Mucosa of rectum (tissue), 2 donors: ENCODE measurements at regions not wholly inside any gene's neighbourhood (a gene's known extent, or its start where the extent isn't known, plus 50 kb on each side); places are given as distances from the start of the nearest gene placed in this dataset.

Source experiments
- H3K27ac ChIP-seq, 2 donors: one replicate each; pipeline ENCODE4 v1.7.0; 2013; ENCODE audit warnings: inconsistent platforms in 2 of 2, low read depth in 2 of 2, low read length in 2 of 2
- H3K27me3 ChIP-seq, 2 donors: one replicate each; pipeline ENCODE4 v1.7.0; 2013; ENCODE audit warnings: low read length in 2 of 2; ENCODE audit not compliant: control insufficient read depth in 2 of 2, insufficient read depth in 2 of 2
- H3K36me3 ChIP-seq, 2 donors: one replicate each; pipeline ENCODE4 v1.7.0; 2013; ENCODE audit warnings: low read length in 2 of 2; ENCODE audit not compliant: control insufficient read depth in 2 of 2, insufficient read depth in 2 of 2
- H3K4me1 ChIP-seq, 2 donors: one replicate each; pipeline ENCODE4 v1.7.0; 2013; ENCODE audit warnings: low read length in 2 of 2, mild to moderate bottlenecking in 1 of 2; ENCODE audit not compliant: control insufficient read depth in 2 of 2, insufficient read depth in 2 of 2
- H3K4me3 ChIP-seq, 2 donors: one replicate each; pipeline ENCODE4 v1.7.0; 2013; ENCODE audit warnings: low read length in 2 of 2
- H3K9ac ChIP-seq, 2 donors: one replicate each; pipeline ENCODE4 v1.7.0; 2013; ENCODE audit warnings: low read length in 2 of 2, low read depth in 1 of 2, mild to moderate bottlenecking in 1 of 2
- H3K9me3 ChIP-seq, 2 donors: one replicate each; pipeline ENCODE4 v1.7.0; 2013; ENCODE audit warnings: low read length in 2 of 2; ENCODE audit not compliant: control insufficient read depth in 2 of 2
- donor health status: healthy.
- donor health status: Normal muscosa, but diverticular disease.

GRCh38 chr18:77784759-77785379 lies 535.2 kb downstream of the GALR1 start:
- H3K9me3 ChIP-seq = no peaks in the 10 kb centered on the region
- H3K4me1 ChIP-seq = no peaks in the 10 kb centered on the region
- no peak overlapping the region for H3K27ac ChIP-seq
- H3K4me3 ChIP-seq = no peak overlapping the region
- H3K27me3 ChIP-seq = no peaks in the 10 kb centered on the region
- H3K9ac ChIP-seq = no peak overlapping the region
- no peaks in the 10 kb centered on the region for H3K36me3 ChIP-seq

GRCh38 chr18:77785415-77785975 lies 535.8 kb downstream of the GALR1 start:
- Histone ChIP-seq H3K9ac (no peak overlapping the region), H3K4me3 (no peak overlapping the region), H3K27me3 (no peaks in the 10 kb centered on the region), H3K4me1 (no peaks in the 10 kb centered on the region), H3K27ac (no peak overlapping the region), H3K9me3 (no peaks in the 10 kb centered on the region), H3K36me3 (no peaks in the 10 kb centered on the region)

- H3K27me3 ChIP-seq = no peaks in the 10 kb centered on the region
- no peaks in the 10 kb centered on the region for H3K4me1 ChIP-seq
- no peak overlapping the region for H3K4me3 ChIP-seq
- H3K9me3 ChIP-seq = no peaks in the 10 kb centered on the region
- H3K36me3 ChIP-seq = no peaks in the 10 kb centered on the region
- no peak overlapping the region for H3K9ac ChIP-seq
- no peak overlapping the region for H3K27ac ChIP-seq
Observed at GRCh38 chr18:77803024-77803423, 553.4 kb downstream of the GALR1 start.

- Histone ChIP-seq H3K9me3 (no peaks in the 10 kb centered on the region), H3K27ac (no peak overlapping the region)
Observed at GRCh38 chr18:77804382-77804781, 554.7 kb downstream of the GALR1 start.

GRCh38 chr18:77807650-77808049 lies 558.0 kb downstream of the GALR1 start:
- H3K36me3 ChIP-seq = no peaks in the 10 kb centered on the region
- H3K4me3 ChIP-seq = no peak overlapping the region
- no peaks in the 10 kb centered on the region for H3K9me3 ChIP-seq
- H3K9ac ChIP-seq = no peak overlapping the region
- H3K27ac ChIP-seq = no peak overlapping the region
- no peaks in the 10 kb centered on the region for H3K27me3 ChIP-seq
- H3K4me1 ChIP-seq = no peaks in the 10 kb centered on the region

More at GRCh38 chr18:77804382-77804781, 554.7 kb downstream of the GALR1 start:
- Histone ChIP-seq H3K4me1 (no peaks in the 10 kb centered on the region), H3K36me3 (no peaks in the 10 kb centered on the region), H3K27me3 (no peaks in the 10 kb centered on the region), H3K9ac (no peak overlapping the region), H3K4me3 (no peak overlapping the region)

- Histone ChIP-seq H3K27me3 (no peaks in the 10 kb centered on the region), H3K9ac (no peak overlapping the region), H3K4me1 (no peaks in the 10 kb centered on the region), H3K36me3 (no peaks in the 10 kb centered on the region), H3K9me3 (no peaks in the 10 kb centered on the region), H3K4me3 (no peak overlapping the region), H3K27ac (no peak overlapping the region)
Observed at GRCh38 chr18:77811503-77811902, 561.9 kb downstream of the GALR1 start.

GRCh38 chr18:77815666-77816338 lies 566.2 kb downstream of the GALR1 start:
- no peaks in the 10 kb centered on the region for H3K4me1 ChIP-seq
- H3K9ac ChIP-seq = no peak overlapping the region
- no peak overlapping the region for H3K4me3 ChIP-seq
- H3K36me3 ChIP-seq = no peaks in the 10 kb centered on the region
- H3K27me3 ChIP-seq = no peaks in the 10 kb centered on the region
- H3K27ac ChIP-seq = no peak overlapping the region
- H3K9me3 ChIP-seq = no peaks in the 10 kb centered on the region

GRCh38 chr18:77818328-77818727 lies 568.7 kb downstream of the GALR1 start:
- Histone ChIP-seq H3K27me3 (no peaks in the 10 kb centered on the region), H3K4me3 (no peak overlapping the region), H3K9ac (no peak overlapping the region), H3K4me1 (no peaks in the 10 kb centered on the region), H3K9me3 (no peaks in the 10 kb centered on the region), H3K36me3 (no peaks in the 10 kb centered on the region), H3K27ac (no peak overlapping the region)

- Histone ChIP-seq H3K27ac (no peak overlapping the region), H3K9ac (no peak overlapping the region), H3K4me3 (no peak overlapping the region), H3K9me3 (no peaks in the 10 kb centered on the region), H3K4me1 (no peaks in the 10 kb centered on the region), H3K27me3 (no peaks in the 10 kb centered on the region), H3K36me3 (no peaks in the 10 kb centered on the region)
Observed at GRCh38 chr18:77820472-77820871, 570.8 kb downstream of the GALR1 start.

- no peaks in the 10 kb centered on the region for H3K9me3 ChIP-seq
- no peak overlapping the region for H3K27ac ChIP-seq
- H3K4me3 ChIP-seq = no peak overlapping the region
- no peaks in the 10 kb centered on the region for H3K27me3 ChIP-seq
- H3K36me3 ChIP-seq = no peaks in the 10 kb centered on the region
- H3K9ac ChIP-seq = no peak overlapping the region
- H3K4me1 ChIP-seq = no peaks in the 10 kb centered on the region
Observed at GRCh38 chr18:77821892-77822291, 572.2 kb downstream of the GALR1 start.
